Fibroblast of the aortic adventitia (primary cell): ENCODE measurements at regions not wholly inside any gene's neighbourhood (a gene's known extent, or its start where the extent isn't known, plus 50 kb on each side); places are given as distances from the start of the nearest gene placed in this dataset.

ENCODE experiments used
- DNase-seq: peaks from one replicate; pipeline ENCODE4 v3.0.0-alpha.2; 2010; ENCODE audit warnings: low read depth
- H3K4me3 ChIP-seq: 2 replicates; pipeline ENCODE4 v1.5.1; 2011; ENCODE audit warnings: low read depth, mild to moderate bottlenecking, control low read depth, low read length, moderate library complexity
- CTCF ChIP-seq: IDR thresholded peaks from 2 replicates; pipeline ENCODE4 v1.5.1; 2011; ENCODE audit warnings: mild to moderate bottlenecking, low read length, control low read depth, inconsistent platforms; ENCODE audit not compliant: insufficient read depth

- no peak overlapping the region for H3K4me3 ChIP-seq
- peak; percentile 81 for DNase-seq
- TF ChIP-seq CTCF = no peak
Observed at GRCh38 chr1:214970016-214970415, 112.5 kb upstream of the KCNK2 start.

- no peak overlapping the region for H3K4me3 ChIP-seq
- no peak for TF ChIP-seq CTCF
- no peak for DNase-seq
Observed at GRCh38 chr1:214971071-214971470, 111.5 kb upstream of the KCNK2 start.

- DNase-seq = no peak
- TF ChIP-seq CTCF = no peak
- H3K4me3 ChIP-seq = no peak overlapping the region
Observed at GRCh38 chr1:214974002-214974401, 108.5 kb upstream of the KCNK2 start.

GRCh38 chr1:214976665-214977064, 105.9 kb upstream of the KCNK2 start:
- DNase-seq = no peak
- TF ChIP-seq CTCF = no peak
- H3K4me3 ChIP-seq = no peak overlapping the region

GRCh38 chr1:214977110-214977509, 105.4 kb upstream of the KCNK2 start:
- no peak overlapping the region for H3K4me3 ChIP-seq
- TF ChIP-seq CTCF = no peak
- no peak for DNase-seq

- no peak for DNase-seq
- no peak for TF ChIP-seq CTCF
- no peak overlapping the region for H3K4me3 ChIP-seq
Observed at GRCh38 chr1:214977700-214978374, 104.7 kb upstream of the KCNK2 start.

GRCh38 chr1:214979191-214979590, 103.3 kb upstream of the KCNK2 start:
- DNase-seq = no peak
- H3K4me3 ChIP-seq = no peak overlapping the region
- no peak for TF ChIP-seq CTCF
